ENCODE measurements at regions not wholly inside any gene's neighbourhood (a gene's known extent, or its start where the extent isn't known, plus 50 kb on each side); places are given as distances from the start of the nearest gene placed in this dataset.
"Not testable (repeated sequence)": the region's sequence is repeated elsewhere in the genome, so short reads cannot be mapped to it uniquely, and the experiment has no call there.

DNA sequence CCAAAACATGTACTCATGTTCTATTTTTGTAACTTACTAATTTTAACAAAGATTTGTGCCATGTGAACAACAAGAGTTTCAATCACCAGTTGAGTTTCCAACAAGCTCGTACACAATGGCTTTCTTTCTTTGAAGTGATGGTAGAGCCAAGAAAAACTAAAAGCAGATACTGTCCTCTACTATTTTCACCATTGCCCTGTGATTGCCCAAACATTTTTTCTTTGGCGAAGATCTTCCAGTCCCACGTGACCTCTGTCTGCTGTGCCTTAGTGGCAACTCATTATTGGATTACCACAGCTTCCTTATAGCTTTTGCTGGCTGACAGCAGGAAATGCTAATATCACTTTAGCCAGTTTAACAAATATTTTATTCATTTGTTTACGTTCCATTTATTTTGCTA lies 1147.1 kb downstream of the STIM2 start:
- H3K4me3 ChIP-seq (ENCODE audit: low read depth, low read length), result no peak overlapping the region
- TF ChIP-seq, protein P1, sequence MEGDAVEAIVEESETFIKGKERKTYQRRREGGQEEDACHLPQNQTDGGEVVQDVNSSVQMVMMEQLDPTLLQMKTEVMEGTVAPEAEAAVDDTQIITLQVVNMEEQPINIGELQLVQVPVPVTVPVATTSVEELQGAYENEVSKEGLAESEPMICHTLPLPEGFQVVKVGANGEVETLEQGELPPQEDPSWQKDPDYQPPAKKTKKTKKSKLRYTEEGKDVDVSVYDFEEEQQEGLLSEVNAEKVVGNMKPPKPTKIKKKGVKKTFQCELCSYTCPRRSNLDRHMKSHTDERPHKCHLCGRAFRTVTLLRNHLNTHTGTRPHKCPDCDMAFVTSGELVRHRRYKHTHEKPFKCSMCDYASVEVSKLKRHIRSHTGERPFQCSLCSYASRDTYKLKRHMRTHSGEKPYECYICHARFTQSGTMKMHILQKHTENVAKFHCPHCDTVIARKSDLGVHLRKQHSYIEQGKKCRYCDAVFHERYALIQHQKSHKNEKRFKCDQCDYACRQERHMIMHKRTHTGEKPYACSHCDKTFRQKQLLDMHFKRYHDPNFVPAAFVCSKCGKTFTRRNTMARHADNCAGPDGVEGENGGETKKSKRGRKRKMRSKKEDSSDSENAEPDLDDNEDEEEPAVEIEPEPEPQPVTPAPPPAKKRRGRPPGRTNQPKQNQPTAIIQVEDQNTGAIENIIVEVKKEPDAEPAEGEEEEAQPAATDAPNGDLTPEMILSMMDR (IDR thresholded peaks at IDR 0.05; ENCODE audit: borderline replicate concordance, insufficient read depth, low read depth, low read length), result no peak

DNA sequence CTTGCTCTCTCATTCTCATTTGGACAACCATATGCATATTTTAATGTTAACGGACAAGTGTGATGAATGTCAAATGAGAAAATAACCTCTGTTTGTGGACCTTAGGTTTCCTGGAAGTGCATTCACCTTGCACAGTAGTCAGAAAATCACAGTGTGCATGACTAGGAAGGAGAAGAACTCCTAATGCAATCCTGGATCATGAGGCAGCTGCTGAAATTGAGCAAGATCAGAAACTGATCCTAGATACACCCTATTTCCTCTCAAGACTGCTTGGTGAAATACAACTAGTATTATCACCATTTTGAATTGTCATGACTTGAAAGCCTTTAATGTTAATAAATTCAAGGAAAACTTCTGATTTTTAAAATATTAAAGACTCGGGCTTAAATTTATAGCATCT lies 1148.9 kb downstream of the STIM2 start:
- no peak overlapping the region for H3K4me3 ChIP-seq (ENCODE audit: low read depth, low read length)
- TF ChIP-seq, protein P1 (IDR thresholded peaks at IDR 0.05; ENCODE audit: borderline replicate concordance, insufficient read depth, low read depth, low read length), result no peak

DNA sequence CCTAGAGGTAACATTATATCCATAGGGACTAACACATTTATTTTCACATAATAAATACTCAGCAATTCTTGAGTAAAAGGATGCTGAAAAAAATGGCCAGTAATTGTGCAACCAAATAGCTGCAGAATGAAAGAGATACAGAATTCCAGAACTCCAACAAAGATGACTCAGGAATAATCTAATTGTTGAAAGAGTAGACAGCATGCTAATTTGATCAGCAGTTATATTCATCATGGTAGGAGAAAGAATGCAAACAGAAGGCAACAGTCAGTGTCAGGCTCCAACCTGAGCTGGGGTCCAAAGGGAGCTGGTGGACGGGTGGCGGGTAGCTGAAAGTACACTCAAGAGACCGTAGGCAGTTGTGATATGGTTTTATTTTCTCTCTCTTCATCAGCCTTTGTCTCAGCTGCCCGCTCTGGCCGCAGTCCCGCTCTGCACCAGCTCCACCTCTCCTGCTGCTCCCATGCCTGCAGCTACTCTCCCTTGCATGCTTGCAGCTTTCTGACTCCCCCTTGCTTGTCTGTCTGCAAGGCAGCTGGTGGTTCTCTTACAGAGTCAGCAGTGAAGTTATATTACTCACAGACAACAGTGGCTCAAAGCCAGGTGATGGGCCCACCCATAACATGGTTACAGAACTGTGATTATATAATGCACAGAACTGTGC lies 1150.1 kb downstream of the STIM2 start:
- TF ChIP-seq, protein P1 (IDR thresholded peaks at IDR 0.05; ENCODE audit: borderline replicate concordance, insufficient read depth, low read depth, low read length), result no peak
- no peak overlapping the region for H3K4me3 ChIP-seq (ENCODE audit: low read depth, low read length)

DNA sequence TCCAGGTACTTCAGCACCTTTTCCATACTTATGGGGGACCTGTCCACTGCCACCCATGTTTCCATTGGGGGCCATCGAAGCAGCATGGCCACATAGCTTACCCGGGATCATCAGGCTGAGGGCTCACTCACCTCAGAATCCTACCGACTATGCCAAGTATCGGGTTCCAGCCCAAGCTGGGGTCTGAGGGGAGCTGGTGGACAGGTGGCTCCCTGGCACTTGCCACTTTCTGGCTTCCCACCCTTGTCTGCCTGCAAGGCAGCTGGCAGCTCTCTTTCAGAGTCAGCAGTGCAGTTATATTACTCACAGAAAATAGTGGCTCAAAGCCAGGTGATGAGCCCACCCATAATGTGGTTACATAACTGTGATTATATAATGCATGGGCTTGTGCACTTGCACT lies 1153.8 kb downstream of the STIM2 start:
- no peak overlapping the region for H3K4me3 ChIP-seq (ENCODE audit: low read depth, low read length)
- TF ChIP-seq, protein P1 (IDR thresholded peaks at IDR 0.05; ENCODE audit: borderline replicate concordance, insufficient read depth, low read depth, low read length), result no peak

DNA sequence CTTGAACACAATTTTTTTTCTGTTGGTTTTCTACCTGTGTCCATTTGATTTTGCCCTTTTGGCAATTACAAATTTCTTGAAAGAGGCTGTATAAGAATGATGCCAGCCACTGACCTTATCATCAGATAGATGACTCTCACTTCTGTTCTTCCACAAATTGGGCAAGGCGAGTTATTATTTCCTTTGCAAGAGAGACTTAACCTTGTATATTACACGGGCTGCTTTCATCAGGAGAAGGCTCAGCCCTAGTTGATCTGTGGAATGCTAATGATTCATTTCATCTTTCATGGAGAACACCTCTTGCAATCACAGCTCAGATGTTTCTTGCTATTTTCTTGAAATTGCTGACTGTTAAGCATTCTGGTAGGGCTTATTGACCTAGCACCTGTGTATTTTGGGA lies 1155.4 kb downstream of the STIM2 start:
- TF ChIP-seq, protein P1 (IDR thresholded peaks at IDR 0.05; ENCODE audit: borderline replicate concordance, insufficient read depth, low read depth, low read length), result no peak
- H3K4me3 ChIP-seq (ENCODE audit: low read depth, low read length), result no peak overlapping the region

DNA sequence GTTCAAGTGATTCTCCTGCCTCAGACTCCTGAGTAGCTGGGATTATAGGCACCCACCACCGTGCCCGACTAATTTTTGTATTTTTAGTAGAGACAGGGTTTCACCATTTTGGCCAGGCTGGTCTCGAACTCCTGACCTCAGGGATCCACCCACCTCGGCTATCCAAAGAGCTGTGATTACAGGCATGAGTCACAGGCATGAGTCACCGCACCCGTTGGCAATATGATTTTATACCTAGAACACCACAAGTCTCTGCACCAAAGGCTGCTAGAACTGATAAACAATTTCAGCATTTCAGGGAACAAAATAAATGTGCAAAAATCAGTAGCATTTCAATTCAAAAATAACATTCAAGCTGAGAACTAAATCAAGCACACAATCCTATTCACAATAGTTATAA lies 1177.6 kb downstream of the STIM2 start:
- not testable (repeated sequence) for H3K4me3 ChIP-seq (ENCODE audit: low read depth, low read length)

DNA sequence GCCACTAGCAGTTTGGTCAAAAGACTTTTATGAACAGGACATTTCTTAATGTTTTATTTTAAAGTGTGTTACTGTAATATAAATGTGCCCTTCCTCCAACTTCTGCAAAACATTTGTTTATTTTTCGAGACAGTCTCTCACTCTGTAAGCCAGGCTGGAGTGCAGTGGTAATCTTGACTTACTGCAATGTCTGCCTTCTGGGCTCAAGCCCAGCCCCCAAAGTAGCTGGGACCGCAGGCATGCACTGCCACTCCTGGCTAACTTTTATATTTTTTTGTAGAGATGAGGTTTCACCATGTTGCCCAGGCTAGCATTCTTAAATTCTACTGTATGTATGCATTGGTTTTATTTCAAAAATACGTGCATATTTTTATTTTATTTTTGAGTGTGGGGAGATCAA lies 1201.9 kb downstream of the STIM2 start:
- TF ChIP-seq, protein P1 (IDR thresholded peaks at IDR 0.05; ENCODE audit: borderline replicate concordance, insufficient read depth, low read depth, low read length), result no peak
- H3K4me3 ChIP-seq (ENCODE audit: low read depth, low read length), result no peak overlapping the region
